ENCODE measurements at regions not wholly inside any gene's neighbourhood (a gene's known extent, or its start where the extent isn't known, plus 50 kb on each side); places are given as distances from the start of the nearest gene placed in this dataset.
A peak's percentile ranks its signal among the peaks of the same experiment; 100 is the strongest.

DNA sequence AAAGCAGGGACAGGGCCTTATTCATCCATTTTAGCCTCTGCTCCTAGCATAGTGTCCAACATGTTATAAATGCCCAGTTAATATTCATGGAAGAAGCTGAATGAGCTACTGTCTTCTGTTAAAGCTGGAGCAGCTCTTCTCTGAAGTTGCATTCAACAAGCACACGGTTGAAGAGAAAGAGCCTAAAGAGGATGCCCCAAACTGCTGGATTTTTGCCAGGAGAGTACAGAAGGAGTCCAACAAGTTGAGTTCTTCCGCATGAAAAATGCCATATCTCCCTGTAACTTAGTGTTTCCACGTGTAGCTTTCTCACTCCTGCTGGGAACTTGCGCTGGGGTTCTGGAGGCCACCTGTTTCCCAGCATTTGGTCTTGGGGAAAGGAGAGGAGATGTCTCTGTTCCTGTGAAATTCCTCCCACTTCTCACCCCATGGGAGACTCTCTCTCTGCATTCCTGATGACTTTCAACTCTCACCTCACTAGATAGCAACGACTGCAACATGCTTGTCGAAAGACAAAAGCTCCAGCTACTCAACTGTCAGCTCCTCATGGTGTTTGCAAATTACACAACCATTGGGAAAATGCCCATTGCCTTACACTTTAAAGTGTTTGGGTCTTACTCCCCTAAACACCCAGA lies 122.8 kb downstream of the KIF4B start:
- Histone ChIP-seq H3K27ac (no peak overlapping the region), H3K4me1 (no peaks in the 10 kb centered on the region), H3K4me3 (replicated peaks in 1 of 3) (no peak overlapping the region), H3K9me3 (no peaks in the 10 kb centered on the region), H3K36me3 (no peaks in the 10 kb centered on the region), H3K27me3 (no peaks in the 10 kb centered on the region)
- intact Hi-C loops (cut with DNase I) = no loop called here
- 35 to 37% methylated on average over 6 of the region's 6 CpGs for WGBS, 2 donors
- no peak for DNase-seq
- TF ChIP-seq, protein P1, sequence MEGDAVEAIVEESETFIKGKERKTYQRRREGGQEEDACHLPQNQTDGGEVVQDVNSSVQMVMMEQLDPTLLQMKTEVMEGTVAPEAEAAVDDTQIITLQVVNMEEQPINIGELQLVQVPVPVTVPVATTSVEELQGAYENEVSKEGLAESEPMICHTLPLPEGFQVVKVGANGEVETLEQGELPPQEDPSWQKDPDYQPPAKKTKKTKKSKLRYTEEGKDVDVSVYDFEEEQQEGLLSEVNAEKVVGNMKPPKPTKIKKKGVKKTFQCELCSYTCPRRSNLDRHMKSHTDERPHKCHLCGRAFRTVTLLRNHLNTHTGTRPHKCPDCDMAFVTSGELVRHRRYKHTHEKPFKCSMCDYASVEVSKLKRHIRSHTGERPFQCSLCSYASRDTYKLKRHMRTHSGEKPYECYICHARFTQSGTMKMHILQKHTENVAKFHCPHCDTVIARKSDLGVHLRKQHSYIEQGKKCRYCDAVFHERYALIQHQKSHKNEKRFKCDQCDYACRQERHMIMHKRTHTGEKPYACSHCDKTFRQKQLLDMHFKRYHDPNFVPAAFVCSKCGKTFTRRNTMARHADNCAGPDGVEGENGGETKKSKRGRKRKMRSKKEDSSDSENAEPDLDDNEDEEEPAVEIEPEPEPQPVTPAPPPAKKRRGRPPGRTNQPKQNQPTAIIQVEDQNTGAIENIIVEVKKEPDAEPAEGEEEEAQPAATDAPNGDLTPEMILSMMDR (IDR thresholded peaks at IDR 0.05) = no peak
- no peak for TF ChIP-seq POLR2A (IDR thresholded peaks at IDR 0.05)

DNA sequence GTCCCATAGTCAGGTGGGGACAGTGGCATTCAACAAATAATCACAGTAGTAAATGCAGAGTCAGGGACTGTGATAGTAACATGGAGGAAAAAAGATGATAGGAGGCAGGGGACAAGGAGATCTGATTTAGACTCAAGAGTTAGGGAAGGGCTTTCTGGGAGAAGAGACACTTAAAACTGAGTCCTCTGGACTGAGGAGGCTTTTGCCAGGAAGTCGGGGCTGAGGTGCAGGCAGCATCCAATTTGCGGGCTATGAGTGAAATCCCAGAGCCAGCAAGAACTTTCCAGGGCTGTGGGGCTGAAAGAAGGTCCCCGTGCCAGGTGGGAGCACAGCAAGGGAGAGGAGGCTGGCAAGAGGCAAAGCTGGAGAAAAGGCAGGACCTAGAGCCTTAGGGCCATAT lies 124.1 kb downstream of the KIF4B start:
- Histone ChIP-seq H3K36me3 (no peaks in the 10 kb centered on the region), H3K27me3 (no peaks in the 10 kb centered on the region), H3K9me3 (no peaks in the 10 kb centered on the region), H3K4me3 (replicated peaks in 1 of 3) (no peak overlapping the region), H3K4me1 (no peaks in the 10 kb centered on the region), H3K27ac (no peak overlapping the region)
- intact Hi-C loops (cut with DNase I) = no loop called here
- TF ChIP-seq, protein P1 (IDR thresholded peaks at IDR 0.05) = no peak
- TF ChIP-seq POLR2A (IDR thresholded peaks at IDR 0.05) = no peak
- no peak for DNase-seq
- WGBS, 2 donors = 54 to 62% methylated on average over 3 of the region's 3 CpGs

DNA sequence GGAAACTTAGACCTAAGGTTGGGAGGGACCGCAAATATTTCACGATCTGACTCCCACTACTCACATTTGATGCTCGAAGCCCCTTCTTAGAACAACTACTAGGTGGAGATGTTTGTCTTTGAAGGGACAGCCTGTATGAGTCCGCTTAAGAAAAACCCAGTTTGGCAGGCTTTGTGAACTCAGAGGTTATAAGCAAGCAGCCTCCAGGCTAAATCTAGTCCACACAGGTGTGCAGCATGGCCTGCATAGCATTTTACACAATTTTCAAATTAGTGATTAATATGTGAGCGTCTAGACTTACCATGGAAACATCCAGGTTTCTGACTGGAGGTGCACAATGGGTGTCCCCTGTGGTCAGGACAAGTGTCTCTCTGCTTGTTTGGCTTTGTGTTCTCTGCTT lies 127.1 kb downstream of the KIF4B start:
- TF ChIP-seq, protein P1 (IDR thresholded peaks at IDR 0.05) = no peak
- no peak for TF ChIP-seq POLR2A (IDR thresholded peaks at IDR 0.05)
- Histone ChIP-seq H3K4me1 (no peaks in the 10 kb centered on the region), H3K27me3 (no peaks in the 10 kb centered on the region), H3K4me3 (replicated peaks in 1 of 3) (no peak overlapping the region), H3K36me3 (no peaks in the 10 kb centered on the region), H3K9me3 (no peaks in the 10 kb centered on the region), H3K27ac (no peak overlapping the region)
- 90 to 92% methylated on average over 5 of the region's 5 CpGs for WGBS, 2 donors
- intact Hi-C loops (cut with DNase I) = loop anchor here (10.0 kb wide), 1 partner anchor 1684 kb away; no protein-coding TSS in a partner anchor
- DNase-seq = no peak

DNA sequence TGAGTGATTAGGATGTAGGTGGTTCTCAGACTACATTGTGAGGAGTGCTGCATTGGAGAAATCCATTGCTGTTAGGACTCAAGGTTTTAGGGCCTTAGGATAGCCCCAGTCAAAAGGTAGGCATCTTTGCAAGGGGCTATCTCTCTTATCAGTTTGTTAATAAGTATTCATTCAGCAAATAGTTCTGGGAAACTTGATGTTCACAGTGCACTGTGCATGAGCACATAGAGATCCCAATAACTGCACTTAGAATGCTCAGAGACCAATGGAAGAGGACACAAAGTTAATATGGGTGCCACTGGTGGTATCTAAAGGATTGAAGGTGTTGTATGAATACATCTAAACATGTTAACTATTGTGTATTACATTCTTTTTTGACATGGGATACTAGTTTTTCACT lies 131.4 kb downstream of the KIF4B start:
- DNase-seq = no peak
- no peaks in the 10 kb centered on the region for H3K36me3 ChIP-seq
- H3K27me3 ChIP-seq = no peaks in the 10 kb centered on the region
- TF ChIP-seq POLR2A (IDR thresholded peaks at IDR 0.05) = no peak
- TF ChIP-seq, protein P1 (IDR thresholded peaks at IDR 0.05) = no peak
- H3K4me3 ChIP-seq (replicated peaks in 1 of 3) = no peak overlapping the region
- H3K27ac ChIP-seq = no peak overlapping the region
- intact Hi-C loops (cut with DNase I) = loop anchor here (10.0 kb wide), 1 partner anchor 1680 kb away; no protein-coding TSS in a partner anchor
- no peaks in the 10 kb centered on the region for H3K4me1 ChIP-seq
- H3K9me3 ChIP-seq = no peaks in the 10 kb centered on the region

DNA sequence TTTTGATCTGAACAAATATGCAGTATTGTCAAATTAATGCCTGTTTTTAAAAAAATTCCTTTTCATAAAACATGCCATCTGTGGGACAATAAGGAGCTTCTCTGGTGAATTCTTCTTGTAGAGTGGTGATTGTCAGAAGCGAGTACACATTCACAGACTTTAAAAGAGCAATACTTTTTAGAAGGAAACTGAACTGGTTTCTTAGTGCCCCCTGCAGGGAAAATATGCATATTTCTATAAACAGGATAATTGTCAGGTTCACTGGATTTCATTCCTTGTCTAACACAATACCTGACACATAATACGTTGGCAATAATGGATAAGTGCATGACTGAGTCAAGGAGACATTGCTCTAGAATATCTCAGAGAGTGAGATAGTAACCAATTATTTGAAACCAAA lies 133.7 kb downstream of the KIF4B start:
- WGBS, 2 donors = 67 to 72% methylated on average over 2 of the region's 2 CpGs
- intact Hi-C loops (cut with DNase I) = loop anchor here (10.0 kb wide), 1 partner anchor 1678 kb away; no protein-coding TSS in a partner anchor

More for the DNA sequence above, 133.7 kb downstream of the KIF4B start:
- DNase-seq = no peak
- H3K27me3 ChIP-seq = no peaks in the 10 kb centered on the region
- H3K27ac ChIP-seq = no peak overlapping the region
- H3K36me3 ChIP-seq = no peaks in the 10 kb centered on the region
- H3K9me3 ChIP-seq = no peaks in the 10 kb centered on the region
- no peak overlapping the region for H3K4me3 ChIP-seq (replicated peaks in 1 of 3)
- TF ChIP-seq POLR2A (IDR thresholded peaks at IDR 0.05) = no peak
- TF ChIP-seq, protein P1 (IDR thresholded peaks at IDR 0.05) = peak in 1 of 6 experiments; percentile 14
- H3K4me1 ChIP-seq = no peaks in the 10 kb centered on the region
